ENCODE measurements at regions not wholly inside any gene's neighbourhood (a gene's known extent, or its start where the extent isn't known, plus 50 kb on each side); places are given as distances from the start of the nearest gene placed in this dataset.

DNA sequence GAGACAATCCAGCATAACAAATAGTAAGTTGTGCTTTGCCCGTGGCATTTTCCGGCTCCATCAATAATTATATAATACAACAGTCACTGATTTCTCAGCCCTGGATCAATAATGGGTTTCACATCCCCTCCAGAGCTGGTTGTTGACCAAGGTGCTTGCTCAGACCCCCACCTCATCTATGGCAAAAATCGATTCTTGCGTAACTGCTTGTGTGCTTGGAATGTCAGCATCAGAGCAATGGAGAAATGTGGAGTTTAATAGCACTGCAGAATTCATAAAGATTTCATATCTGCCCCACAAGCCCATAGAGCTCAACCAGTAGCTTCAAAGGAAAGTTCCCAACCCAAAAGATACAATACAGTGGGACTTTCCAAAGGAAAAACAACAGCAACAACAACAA lies 1098.5 kb downstream of the IGSF11 start:
- WGBS, 2 experiments (ENCODE audit: extremely low coverage in 1 of 2, insufficient coverage in 1 of 2, insufficient read length in 1 of 2, insufficient replicate concordance in 2 of 2, low coverage in 1 of 2, low lambda C conversion rate in 2 of 2, missing lambda C conversion rate in 1 of 2) = 98% methylated on average over 4 of the region's 4 CpGs; no CpG with 5 or more reads in 1 of the 2 experiments
- no peaks in the 10 kb centered on the region for H3K4me1 ChIP-seq (replicated peaks in 1 of 4; ENCODE audit: control insufficient read depth in 3 of 4, insufficient read depth in 4 of 4, low read length in 3 of 4)
- H3K14ac ChIP-seq (ENCODE audit: insufficient read length) = no peak overlapping the region

More for the DNA sequence above, 1098.5 kb downstream of the IGSF11 start:
- H2AK5ac ChIP-seq (ENCODE audit: low read depth, low read length) = no peak overlapping the region
- no peak overlapping the region for H2BK120ac ChIP-seq (replicated peaks; ENCODE audit: low read depth, low read length)
- no peak overlapping the region for H2BK5ac ChIP-seq (ENCODE audit: low read depth, low read length)
- no peak overlapping the region for H3K18ac ChIP-seq (ENCODE audit: extremely low read depth, low read length)
- no peaks in the 10 kb centered on the region for H3K9me3 ChIP-seq (ENCODE audit: insufficient read depth in 2 of 2, low read depth in 1 of 2, low read length in 1 of 2)
- H4K20me1 ChIP-seq (replicated peaks in 1 of 2; ENCODE audit: control insufficient read depth in 1 of 2, insufficient read depth in 2 of 2, low read length in 2 of 2) = no peaks in the 10 kb centered on the region
- no peaks in the 10 kb centered on the region for H3K23me2 ChIP-seq (ENCODE audit: low read depth, low read length)
- H4K8ac ChIP-seq (ENCODE audit: extremely low read depth, insufficient read depth, low read length) = no peak overlapping the region
- CTCF ChIA-PET (ENCODE audit: partially characterized antibody) = interaction anchor here (1.3 to 1.7 kb wide), 3 partner anchors 21 to 57 kb away, joined by 3 to 4 read pairs (median 3); no protein-coding TSS in a partner anchor
- H2AFZ ChIP-seq (ENCODE audit: low read length) = no peak overlapping the region
- H3K9ac ChIP-seq (replicated peaks in 1 of 4; ENCODE audit: extremely low read depth in 1 of 4, low read depth in 3 of 4, low read length in 3 of 4) = no peak overlapping the region
- TF ChIP-seq CEBPB (IDR thresholded peaks at IDR 0.05; ENCODE audit: low read depth, low read length) (peak; percentile 31; the same call in 1 of the 2 replicates), TAF1 (IDR thresholded peaks at IDR 0.05; ENCODE audit: low read depth, low read length) (no peak)
- no peak overlapping the region for H2BK12ac ChIP-seq (ENCODE audit: low read depth, low read length)
- no peak overlapping the region for H3K4ac ChIP-seq (replicated peaks; ENCODE audit: insufficient read length, low read depth, low read length)
- H3K36me3 ChIP-seq (ENCODE audit: control insufficient read depth in 2 of 4, insufficient read depth in 4 of 4, low read length in 3 of 4) = no peaks in the 10 kb centered on the region
- H4K5ac ChIP-seq (ENCODE audit: insufficient read length, low read depth, low read length) = no peak overlapping the region
- no peaks in the 10 kb centered on the region for H3K27me3 ChIP-seq (replicated peaks in 1 of 4; ENCODE audit: control insufficient read depth in 3 of 4, extremely low read depth in 1 of 4, insufficient read depth in 3 of 4, low read length in 3 of 4)
- no peak overlapping the region for H3K4me2 ChIP-seq (ENCODE audit: insufficient read depth in 1 of 2, low read depth in 2 of 2, low read length in 2 of 2)
- H3K79me1 ChIP-seq (ENCODE audit: low read depth, low read length) = no peaks in the 10 kb centered on the region
- H3K4me3 ChIP-seq (ENCODE audit: extremely low read depth in 1 of 4, insufficient read depth in 2 of 4, low read depth in 3 of 4, low read length in 4 of 4) = no peak overlapping the region
- H2BK15ac ChIP-seq (ENCODE audit: low read length) = no peak overlapping the region
- FAIRE-seq (no peak), DNase-seq (ENCODE audit: low read depth in 1 of 2, low spot score in 2 of 2) (no peak)
- H2BK20ac ChIP-seq (ENCODE audit: low read length) = no peak overlapping the region
- H3K56ac ChIP-seq (replicated peaks; ENCODE audit: insufficient read length, low read depth, low read length) = no peak overlapping the region
- no peak overlapping the region for H3K23ac ChIP-seq (ENCODE audit: insufficient read length)
- H3K79me2 ChIP-seq (ENCODE audit: control insufficient read depth in 1 of 2, insufficient read depth in 2 of 2, low read length in 2 of 2) = no peaks in the 10 kb centered on the region
- no peak overlapping the region for H4K91ac ChIP-seq (replicated peaks; ENCODE audit: insufficient read length, low read length)
- no peak overlapping the region for H3K27ac ChIP-seq (ENCODE audit: low read depth, low read length)
- POLR2A ChIA-PET (ENCODE audit: partially characterized antibody) = no interaction called here
